GM12892 (cell line): ENCODE measurements at regions not wholly inside any gene's neighbourhood (a gene's known extent, or its start where the extent isn't known, plus 50 kb on each side); places are given as distances from the start of the nearest gene placed in this dataset.

Source experiments
- POLR2A ChIP-seq: IDR thresholded peaks from 2 replicates; pipeline ENCODE4 v1.6.1; 2011; ENCODE audit warnings: low read depth, low read length, control low read depth
- POLR2AphosphoS5 ChIP-seq: IDR thresholded peaks from 2 replicates; pipeline ENCODE4 v1.6.1; 2011; ENCODE audit warnings: low read depth, low read length, control low read depth
- TAF1 ChIP-seq: IDR thresholded peaks from 2 replicates; pipeline ENCODE4 v1.6.1; 2011; ENCODE audit warnings: low read depth, mild to moderate bottlenecking, control low read depth, low read length, borderline replicate concordance

- TF ChIP-seq POLR2A (no peak), POLR2AphosphoS5 (no peak), TAF1 (no peak)
Observed at GRCh38 chr5:10158886-10159285, 90.8 kb downstream of the ATPSCKMT start.
